Testis (tissue), 2 donors: ENCODE measurements at regions not wholly inside any gene's neighbourhood (a gene's known extent, or its start where the extent isn't known, plus 50 kb on each side); places are given as distances from the start of the nearest gene placed in this dataset.

ENCODE experiments used
- DNase-seq: peaks from one replicate; pipeline ENCODE4 v3.0.0-alpha.2; 2019
- H3K27ac ChIP-seq, 2 donors: fragments of 200-600 bp; sonication (generic); one replicate each; pipeline ENCODE4 v1.5.1; 2019
- H3K27me3 ChIP-seq: fragments of 200-600 bp; sonication (generic); one replicate; pipeline ENCODE4 v1.5.1; 2019
- H3K36me3 ChIP-seq: fragments of 200-600 bp; sonication (generic); one replicate; pipeline ENCODE4 v1.5.1; 2017; ENCODE audit warnings: low read depth; ENCODE audit errors: missing control alignments
- H3K4me1 ChIP-seq: fragments of 200-600 bp; sonication (generic); one replicate; pipeline ENCODE4 v1.5.1; 2019
- H3K4me3 ChIP-seq, 2 donors: fragments of 200-600 bp; sonication (generic); one replicate each; pipeline ENCODE4 v1.5.1; 2017 to 2019
- H3K9me3 ChIP-seq: fragments of 200-600 bp; sonication (generic); one replicate; pipeline ENCODE4 v1.5.1; 2017
- POLR2A ChIP-seq: fragments of 450-650 bp; IDR thresholded peaks from one replicate; pipeline ENCODE4 v1.6.1; 2017; ENCODE audit warnings: antibody characterized with exemption, mild to moderate bottlenecking, moderate library complexity
- WGBS, 2 donors: methylation state at CpG; one replicate each; pipeline ENCODE4 v1.1.5; 2018; 5-methylcytosine and 5-hydroxymethylcytosine counted together
- intact Hi-C: fragments of 100-400 bp; cut with DNase I; formaldehyde crosslinking; loops from one replicate; pipeline ENCODE4 v1.15.1; 2023; ENCODE audit warnings: low total_unique reads
- TF ChIP-seq, protein P1 (sequence below), 3 experiments: fragments of 450-650 bp in 2 of 3; fragments of 200-600 bp in 1 of 3; sonication (generic) in 1 of 3; IDR thresholded peaks; one replicate each; pipeline ENCODE4 v1.5.1; 2016 to 2019; ENCODE audit warnings: antibody characterized with exemption in 3 of 3, mild to moderate bottlenecking in 2 of 3, moderate library complexity in 1 of 3

DNA sequence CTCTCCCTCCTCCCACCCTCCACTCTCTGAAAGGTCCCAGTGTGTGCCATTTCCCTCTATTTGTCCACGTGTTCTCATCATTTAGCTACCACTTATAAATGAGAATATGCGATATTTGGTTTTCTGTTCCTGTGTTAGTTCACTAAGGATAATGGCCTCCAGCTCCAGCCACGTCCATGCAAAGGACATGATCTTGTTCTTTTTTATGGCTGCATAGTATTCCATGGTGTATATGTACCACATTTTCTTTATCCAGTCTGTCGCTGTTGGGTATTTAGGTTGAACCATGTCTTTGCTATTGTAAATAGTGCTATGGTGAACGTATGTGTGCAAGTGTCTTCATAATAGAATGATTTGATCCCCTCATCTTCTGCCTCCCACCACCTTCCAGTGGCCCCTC, 183.7 kb upstream of the AUTS2 start:
- no peaks in the 10 kb centered on the region for H3K27me3 ChIP-seq
- H3K4me1 ChIP-seq, result no peaks in the 10 kb centered on the region
- no peaks in the 10 kb centered on the region for H3K9me3 ChIP-seq
- H3K27ac ChIP-seq, result no peak overlapping the region
- no peak overlapping the region for H3K4me3 ChIP-seq
- intact Hi-C loops, result no loop called here
- no peaks in the 10 kb centered on the region for H3K36me3 ChIP-seq
- no peak for DNase-seq
- TF ChIP-seq, protein P1, sequence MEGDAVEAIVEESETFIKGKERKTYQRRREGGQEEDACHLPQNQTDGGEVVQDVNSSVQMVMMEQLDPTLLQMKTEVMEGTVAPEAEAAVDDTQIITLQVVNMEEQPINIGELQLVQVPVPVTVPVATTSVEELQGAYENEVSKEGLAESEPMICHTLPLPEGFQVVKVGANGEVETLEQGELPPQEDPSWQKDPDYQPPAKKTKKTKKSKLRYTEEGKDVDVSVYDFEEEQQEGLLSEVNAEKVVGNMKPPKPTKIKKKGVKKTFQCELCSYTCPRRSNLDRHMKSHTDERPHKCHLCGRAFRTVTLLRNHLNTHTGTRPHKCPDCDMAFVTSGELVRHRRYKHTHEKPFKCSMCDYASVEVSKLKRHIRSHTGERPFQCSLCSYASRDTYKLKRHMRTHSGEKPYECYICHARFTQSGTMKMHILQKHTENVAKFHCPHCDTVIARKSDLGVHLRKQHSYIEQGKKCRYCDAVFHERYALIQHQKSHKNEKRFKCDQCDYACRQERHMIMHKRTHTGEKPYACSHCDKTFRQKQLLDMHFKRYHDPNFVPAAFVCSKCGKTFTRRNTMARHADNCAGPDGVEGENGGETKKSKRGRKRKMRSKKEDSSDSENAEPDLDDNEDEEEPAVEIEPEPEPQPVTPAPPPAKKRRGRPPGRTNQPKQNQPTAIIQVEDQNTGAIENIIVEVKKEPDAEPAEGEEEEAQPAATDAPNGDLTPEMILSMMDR (IDR thresholded peaks at IDR 0.05), result no peak
- TF ChIP-seq POLR2A, result no peak
- 90 to 94% methylated on average over 5 of the region's 5 CpGs for WGBS, 2 donors

DNA sequence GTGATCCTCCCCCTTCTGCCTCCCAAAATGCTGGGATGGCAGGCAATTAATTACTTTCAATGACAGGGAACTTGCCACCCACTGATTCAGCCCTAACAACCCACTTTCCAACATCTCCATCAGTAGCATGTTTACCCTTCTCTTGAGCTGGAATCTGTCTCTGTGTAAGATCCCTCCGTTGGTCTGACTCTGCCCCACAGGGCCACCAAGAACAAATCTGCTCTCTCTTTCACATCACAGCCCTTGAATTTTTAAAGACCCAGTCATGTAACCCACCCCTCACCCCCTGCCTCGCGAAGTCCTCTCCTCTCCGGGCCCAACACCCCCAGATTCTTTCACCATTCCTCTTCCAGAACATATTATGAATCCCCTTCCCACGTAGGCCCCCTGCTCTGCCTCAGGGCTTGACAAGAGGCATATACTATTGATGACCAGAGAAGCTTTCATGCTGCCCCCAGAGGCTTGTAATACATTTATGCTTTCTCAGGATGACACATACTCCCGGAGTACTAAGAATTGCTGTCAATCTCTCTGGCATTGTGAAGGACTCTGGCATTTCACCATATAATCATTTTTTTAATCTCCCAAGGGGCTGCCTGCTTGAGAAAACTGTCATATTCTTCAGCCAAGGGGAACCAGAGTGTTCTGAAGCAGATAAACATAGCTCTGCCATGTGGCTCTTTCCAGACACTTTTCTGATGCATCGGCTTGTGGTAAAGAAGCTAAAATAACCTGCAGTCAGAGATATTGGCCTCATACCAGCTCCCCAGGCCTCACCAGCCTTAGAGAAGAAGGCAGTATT, 179.2 kb upstream of the AUTS2 start:
- WGBS, 2 donors, result 78 to 85% methylated on average over 7 of the region's 7 CpGs
- H3K4me1 ChIP-seq, result no peaks in the 10 kb centered on the region
- no peak for TF ChIP-seq POLR2A
- TF ChIP-seq, protein P1 (IDR thresholded peaks at IDR 0.05), result no peak
- DNase-seq, result no peak
- no peaks in the 10 kb centered on the region for H3K27me3 ChIP-seq
- intact Hi-C loops, result no loop called here
- no peak overlapping the region for H3K27ac ChIP-seq
- H3K4me3 ChIP-seq, result no peak overlapping the region
- no peaks in the 10 kb centered on the region for H3K9me3 ChIP-seq
- no peaks in the 10 kb centered on the region for H3K36me3 ChIP-seq

DNA sequence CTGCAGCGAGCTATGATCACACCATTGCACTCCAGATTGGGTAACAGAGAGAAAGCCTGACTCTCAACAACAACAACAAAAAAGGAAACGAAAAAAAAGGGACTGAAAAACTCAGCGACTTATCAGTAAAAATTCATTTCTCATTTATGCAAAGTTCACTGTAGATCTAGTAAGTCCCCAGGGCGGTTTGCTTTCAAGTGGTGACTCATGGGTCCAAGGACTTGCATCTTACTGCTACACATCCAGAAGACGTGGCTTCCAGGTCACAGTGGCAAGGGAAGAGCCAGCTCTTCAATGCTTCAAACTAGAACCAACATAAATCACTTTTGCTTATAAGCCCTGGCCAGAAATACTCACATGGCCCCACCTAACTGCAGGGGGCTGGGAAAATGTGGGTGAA, 178.3 kb upstream of the AUTS2 start:
- TF ChIP-seq, protein P1 (IDR thresholded peaks at IDR 0.05), result no peak
- no peak for TF ChIP-seq POLR2A
- no peaks in the 10 kb centered on the region for H3K27me3 ChIP-seq
- H3K4me3 ChIP-seq, result no peak overlapping the region
- H3K9me3 ChIP-seq, result no peaks in the 10 kb centered on the region
- 88 to 93% methylated on average over 5 of the region's 5 CpGs for WGBS, 2 donors
- H3K4me1 ChIP-seq, result no peaks in the 10 kb centered on the region
- intact Hi-C loops, result no loop called here
- H3K27ac ChIP-seq, result no peak overlapping the region
- DNase-seq, result no peak
- H3K36me3 ChIP-seq, result no peaks in the 10 kb centered on the region

DNA sequence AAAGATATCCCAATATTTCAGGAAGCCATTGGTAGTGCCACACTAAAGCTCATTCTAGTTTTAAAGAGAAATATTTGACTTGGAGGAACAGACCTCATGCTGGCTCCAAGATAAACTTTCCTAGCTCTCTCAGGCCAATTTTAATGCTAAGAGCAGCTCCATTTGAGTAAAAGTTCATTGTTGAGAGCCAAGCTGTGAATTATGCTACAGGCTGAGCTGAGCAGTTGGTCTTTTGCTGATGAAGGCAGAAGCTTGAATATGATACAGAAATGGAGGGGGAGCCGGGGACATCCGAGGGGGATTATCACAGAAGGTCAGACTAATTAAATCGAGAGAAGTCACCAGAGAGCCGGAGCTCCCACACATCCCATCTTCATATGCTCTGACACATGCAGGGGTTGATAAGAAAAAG, 175.7 kb upstream of the AUTS2 start:
- no peak overlapping the region for H3K27ac ChIP-seq
- no peak for DNase-seq

More for the DNA sequence above, 175.7 kb upstream of the AUTS2 start:
- no peak overlapping the region for H3K4me3 ChIP-seq
- no peaks in the 10 kb centered on the region for H3K36me3 ChIP-seq
- no peaks in the 10 kb centered on the region for H3K27me3 ChIP-seq
- no peaks in the 10 kb centered on the region for H3K4me1 ChIP-seq
- no peaks in the 10 kb centered on the region for H3K9me3 ChIP-seq
- intact Hi-C loops, result no loop called here
- TF ChIP-seq POLR2A, result no peak
- TF ChIP-seq, protein P1 (IDR thresholded peaks at IDR 0.05), result no peak
- WGBS, 2 donors, result 16 to 22% methylated on average over 4 of the region's 4 CpGs
